ENCODE measurements at regions not wholly inside any gene's neighbourhood (a gene's known extent, or its start where the extent isn't known, plus 50 kb on each side); places are given as distances from the start of the nearest gene placed in this dataset.
"Not testable (repeated sequence)": the region's sequence is repeated elsewhere in the genome, so short reads cannot be mapped to it uniquely, and the experiment has no call there.

DNA sequence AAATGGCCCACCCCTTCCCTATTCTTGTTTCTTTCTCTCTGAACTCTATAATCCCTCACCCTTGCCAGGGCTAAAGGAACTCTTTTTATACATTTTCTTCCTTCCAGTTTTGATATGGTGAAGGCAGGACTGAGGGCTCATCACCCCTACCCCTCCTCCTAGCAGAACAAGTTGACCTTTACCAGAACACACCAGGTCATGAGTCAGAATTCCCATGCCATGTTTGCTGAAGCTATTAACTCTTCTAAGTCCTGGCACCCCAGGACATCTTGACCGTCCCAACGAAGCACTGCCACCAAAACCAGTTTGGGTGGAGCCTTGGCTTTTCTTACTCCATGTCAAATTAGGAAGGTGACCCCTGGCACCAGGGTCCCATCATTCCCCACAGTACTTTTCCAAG, 57.5 kb upstream of the DYNLT3 start:
- DNase-seq: no peak

- DNase-seq: no peak
Observed at GRCh38 chrX:37905436-37906147, 58.2 kb upstream of the DYNLT3 start.

GRCh38 chrX:37906357-37906756, 59.0 kb upstream of the DYNLT3 start:
- DNase-seq: no peak

- DNase-seq: no peak
Observed at GRCh38 chrX:37910186-37910585, 62.8 kb upstream of the DYNLT3 start.

DNA sequence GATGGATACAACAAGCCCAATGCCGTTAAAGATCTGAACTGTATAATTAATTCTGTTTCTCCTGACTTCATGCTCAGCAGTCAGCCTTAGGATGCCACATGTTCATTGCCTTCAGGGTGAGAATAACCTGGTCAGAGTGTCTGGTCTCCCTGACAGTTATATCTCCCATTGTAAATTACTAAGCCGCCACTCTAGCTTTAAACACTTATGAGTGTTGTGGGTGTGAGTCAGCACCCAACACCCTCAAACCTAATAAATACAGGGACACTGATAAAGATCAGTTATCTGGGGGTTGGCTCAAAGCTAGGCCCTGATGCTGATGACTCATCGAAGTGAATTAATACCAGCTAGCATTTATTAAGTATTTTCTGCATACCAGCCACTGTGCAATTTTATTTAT, 64.9 kb upstream of the DYNLT3 start:
- DNase-seq: no peak

DNA sequence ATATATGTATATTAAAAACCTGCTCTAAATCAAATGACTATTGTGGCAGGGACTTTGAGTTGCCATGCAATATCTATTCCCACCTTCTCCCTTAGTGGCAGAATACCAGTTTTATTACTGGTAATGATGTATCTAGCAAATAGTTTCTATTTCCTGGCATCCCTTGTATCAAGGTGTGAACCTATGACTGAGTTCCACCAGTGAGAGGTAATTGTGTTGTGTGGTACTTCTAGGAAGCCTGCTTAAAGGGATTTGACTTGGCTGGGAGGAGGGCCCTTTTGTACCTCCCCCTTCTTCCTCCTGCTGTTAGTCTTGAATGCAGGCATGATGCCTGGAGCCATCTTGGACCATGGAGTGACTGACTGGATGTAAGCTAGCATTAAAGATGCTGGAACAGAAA, 65.4 kb upstream of the DYNLT3 start:
- no peak for DNase-seq

GRCh38 chrX:37918168-37918567, 70.8 kb upstream of the DYNLT3 start:
- DNase-seq: no peak

DNA sequence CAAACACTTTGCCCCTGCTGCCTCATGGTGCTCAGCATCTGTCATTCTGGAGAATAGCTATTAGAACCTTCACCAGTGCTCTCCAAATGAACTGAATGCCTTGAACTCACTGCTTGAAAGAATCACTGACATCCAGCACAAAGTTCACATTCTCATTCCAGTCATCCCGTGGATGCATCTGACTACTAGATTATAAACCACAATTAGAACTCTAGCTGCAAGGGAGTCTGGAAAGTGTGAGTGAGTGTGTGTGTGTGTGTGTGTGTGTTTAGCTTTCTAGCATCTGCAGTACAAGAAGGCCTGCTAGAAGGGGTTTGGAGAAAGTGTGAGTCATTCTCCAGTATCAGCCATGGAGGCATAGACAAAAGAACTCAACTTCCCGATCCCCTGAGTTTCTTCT, 71.3 kb upstream of the DYNLT3 start:
- no peak for DNase-seq

DNA sequence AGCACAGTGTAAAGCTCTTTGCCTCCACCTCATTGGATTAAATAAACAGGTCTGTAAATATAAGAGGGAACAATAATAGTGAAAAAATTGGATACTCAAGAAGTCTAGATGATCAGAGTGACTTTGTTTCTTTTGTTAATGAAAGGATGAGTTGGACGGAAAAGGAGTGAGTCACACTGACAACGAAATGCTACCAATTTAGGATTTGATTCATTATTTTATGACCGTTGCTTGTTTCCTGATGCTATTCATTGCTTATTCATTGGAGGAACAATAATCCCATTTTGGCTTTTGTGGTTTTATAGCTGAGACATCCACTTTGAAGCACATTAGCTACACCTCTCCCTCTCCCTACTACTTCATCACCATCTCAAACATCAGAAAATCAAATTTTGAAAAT, 74.4 kb upstream of the DYNLT3 start:
- DNase-seq: no peak

GRCh38 chrX:37922928-37923327, 75.6 kb upstream of the DYNLT3 start:
- DNase-seq: no peak

GRCh38 chrX:37925761-37926160, 78.4 kb upstream of the DYNLT3 start:
- DNase-seq: not testable (repeated sequence)

GRCh38 chrX:37926700-37927099, 79.3 kb upstream of the DYNLT3 start:
- peak; percentile 1 for DNase-seq

DNA sequence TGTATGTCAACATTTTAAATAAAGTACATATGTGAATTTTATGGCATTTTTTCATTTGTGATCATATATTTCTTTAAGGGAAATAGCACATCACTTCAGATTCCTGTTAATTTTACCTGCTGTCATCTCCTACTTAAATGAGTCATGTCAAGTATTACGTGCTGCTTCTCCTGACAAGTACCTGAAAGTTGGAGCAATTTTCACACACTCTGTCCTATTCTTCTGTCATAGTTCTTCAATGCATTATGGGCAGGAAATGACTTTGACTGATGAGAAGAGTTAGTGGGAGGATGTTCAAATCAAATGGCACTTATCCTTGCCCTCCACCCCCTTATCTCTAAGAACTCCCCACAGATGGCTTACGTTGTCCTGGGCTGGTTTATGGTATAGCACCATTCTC, 64.2 kb upstream of the SYTL5 start:
- DNase-seq: no peak

DNA sequence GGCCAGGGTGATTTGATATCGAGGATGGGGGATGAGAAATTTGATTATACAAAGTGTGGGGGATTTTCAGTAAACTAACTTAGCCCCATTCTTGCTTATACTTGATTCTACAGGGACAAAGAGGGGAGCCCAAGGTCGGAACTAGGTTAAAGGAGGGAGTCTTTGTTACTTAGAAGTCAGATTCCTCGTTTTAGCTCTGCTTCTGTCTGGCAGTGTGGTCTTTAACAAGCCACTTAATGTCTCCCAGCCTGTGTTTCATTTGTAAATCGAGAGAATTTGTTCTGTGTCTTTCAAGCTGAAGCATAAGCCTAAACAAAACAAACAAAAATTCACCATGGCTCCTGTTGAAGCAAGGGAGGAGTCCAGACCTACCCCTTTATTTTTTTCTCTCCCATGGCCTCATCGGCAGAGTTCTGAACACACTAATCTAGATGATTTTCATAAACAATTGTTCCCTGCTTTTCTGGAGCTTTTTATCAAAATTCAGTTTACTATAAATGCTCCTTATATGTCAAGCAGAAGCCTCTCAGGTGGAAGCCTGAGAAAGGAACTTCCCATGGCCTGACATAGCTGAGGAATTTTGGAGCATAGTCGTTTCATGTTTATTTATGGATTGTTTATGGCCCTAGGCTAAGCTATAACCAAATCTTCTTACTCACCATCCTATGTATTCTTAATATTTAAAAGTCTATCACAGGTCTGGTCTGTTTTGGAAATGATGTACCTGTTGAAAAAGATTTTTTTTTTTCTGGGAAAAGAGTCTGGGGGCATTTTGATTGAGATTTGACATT, 62.6 kb upstream of the SYTL5 start:
- no peak for DNase-seq

DNA sequence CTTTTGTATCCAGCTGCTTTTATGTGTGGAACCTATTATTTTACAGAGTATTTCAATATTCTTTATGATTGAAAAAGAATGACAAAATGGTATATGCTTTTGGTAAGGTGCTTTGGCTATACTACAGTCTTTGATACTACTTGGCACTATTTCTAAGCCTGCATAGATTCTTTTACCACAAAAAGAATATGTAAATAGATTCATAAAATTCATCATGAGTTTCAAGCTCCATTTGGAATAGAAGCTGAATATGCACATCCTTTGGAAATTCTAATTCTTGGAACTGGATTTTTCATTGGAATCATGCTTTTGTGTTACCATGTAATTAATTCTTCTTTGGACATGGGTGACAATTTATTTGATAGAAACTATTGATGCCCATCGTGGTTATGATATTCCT, 60.2 kb upstream of the SYTL5 start:
- DNase-seq: no peak

DNA sequence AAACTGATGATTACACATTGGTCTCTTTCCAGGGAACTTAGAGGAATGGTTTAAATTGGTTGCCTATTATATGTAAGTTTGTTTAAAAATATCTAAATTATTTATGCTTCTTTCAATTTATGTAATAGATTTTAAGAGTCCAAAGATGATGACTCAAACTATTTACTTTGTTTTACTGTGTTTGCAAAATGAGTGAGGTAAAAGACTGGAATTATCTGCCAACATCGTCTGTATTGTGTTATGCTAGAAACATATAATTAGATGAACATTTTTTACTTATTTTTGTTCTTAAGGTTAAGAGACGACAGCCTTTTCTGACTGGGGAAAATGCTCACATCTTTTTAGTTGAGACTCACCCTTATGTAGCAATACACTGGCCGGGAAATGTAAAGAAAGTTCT, 51.1 kb upstream of the SYTL5 start:
- no peak for DNase-seq

GRCh38 chrX:37956223-37956622, 50.1 kb upstream of the SYTL5 start:
- DNase-seq: no peak
